NCI-H1417 treated with DMSO at 0.1 percent for 48 hours (cell line): ENCODE measurements at regions not wholly inside any gene's neighbourhood (a gene's known extent, or its start where the extent isn't known, plus 50 kb on each side); places are given as distances from the start of the nearest gene placed in this dataset.
"Not testable (repeated sequence)": the region's sequence is repeated elsewhere in the genome, so short reads cannot be mapped to it uniquely, and the experiment has no call there.

Experiments
- DNase-seq: peaks from one replicate; lab custom pipeline; 2025; lab: John Stamatoyannopoulos, UW

GRCh38 chr2:19651466-19651865 lies 250.3 kb downstream of the TTC32 start:
- DNase-seq: no peak

- DNase-seq: no peak
Observed at GRCh38 chr2:19649785-19650380, 251.9 kb downstream of the TTC32 start.

GRCh38 chr2:19649142-19649541 lies 252.6 kb downstream of the TTC32 start:
- no peak for DNase-seq

GRCh38 chr2:19648583-19648982 lies 253.2 kb downstream of the TTC32 start:
- no peak for DNase-seq

- no peak for DNase-seq
Observed at GRCh38 chr2:19646987-19647386, 254.8 kb downstream of the TTC32 start.

- no peak for DNase-seq
Observed at GRCh38 chr2:19644763-19645162, 257.0 kb downstream of the TTC32 start.

GRCh38 chr2:19643117-19643518 lies 258.7 kb downstream of the TTC32 start:
- DNase-seq: no peak

- no peak for DNase-seq
Observed at GRCh38 chr2:19642501-19642900, 259.3 kb downstream of the TTC32 start.

- no peak for DNase-seq
Observed at GRCh38 chr2:19635951-19636510, 265.8 kb downstream of the TTC32 start.

GRCh38 chr2:19632403-19632991 lies 269.3 kb downstream of the TTC32 start:
- DNase-seq: no peak

GRCh38 chr2:19631871-19632270 lies 269.9 kb downstream of the TTC32 start:
- DNase-seq: no peak

- DNase-seq: no peak
Observed at GRCh38 chr2:19630921-19631320, 270.9 kb downstream of the TTC32 start.

- DNase-seq: no peak
Observed at GRCh38 chr2:19627359-19627758, 268.9 kb upstream of the OSR1 start.

GRCh38 chr2:19623488-19623887 lies 265.1 kb upstream of the OSR1 start:
- DNase-seq: no peak

GRCh38 chr2:19617257-19617848 lies 258.9 kb upstream of the OSR1 start:
- DNase-seq: no peak

GRCh38 chr2:19615402-19615801 lies 257.0 kb upstream of the OSR1 start:
- not testable (repeated sequence) for DNase-seq

GRCh38 chr2:19614066-19614465 lies 255.6 kb upstream of the OSR1 start:
- DNase-seq: no peak

GRCh38 chr2:19611491-19612332 lies 253.3 kb upstream of the OSR1 start:
- no peak for DNase-seq

- DNase-seq: no peak
Observed at GRCh38 chr2:19609266-19609665, 250.8 kb upstream of the OSR1 start.

GRCh38 chr2:19607931-19608771 lies 249.7 kb upstream of the OSR1 start:
- DNase-seq: no peak

- no peak for DNase-seq
Observed at GRCh38 chr2:19607400-19607799, 249.0 kb upstream of the OSR1 start.

GRCh38 chr2:19600982-19601381 lies 242.6 kb upstream of the OSR1 start:
- DNase-seq: no peak
